ENCODE measurements at regions not wholly inside any gene's neighbourhood (a gene's known extent, or its start where the extent isn't known, plus 50 kb on each side); places are given as distances from the start of the nearest gene placed in this dataset.
A peak's percentile ranks its signal among the peaks of the same experiment; 100 is the strongest.
"Not testable (repeated sequence)": the region's sequence is repeated elsewhere in the genome, so short reads cannot be mapped to it uniquely, and the experiment has no call there.

GRCh38 chr3:22798461-22798860 is 404.7 kb upstream of the UBE2E2 start:
- no peak for TF ChIP-seq CTCF (conservative IDR thresholded peaks at IDR 0.05; ENCODE audit: low read depth, low read length)
- no peak for DNase-seq (ENCODE audit: low read depth)
- H3K4me3 ChIP-seq (ENCODE audit: low read length), result no peak overlapping the region

- DNase-seq (ENCODE audit: low read depth), result no peak
- no peak overlapping the region for H3K4me3 ChIP-seq (ENCODE audit: low read length)
- no peak for TF ChIP-seq CTCF (conservative IDR thresholded peaks at IDR 0.05; ENCODE audit: low read depth, low read length)
These were observed 383.9 kb upstream of the UBE2E2 start for GRCh38 chr3:22819209-22819608.

GRCh38 chr3:22835041-22835440 is 368.1 kb upstream of the UBE2E2 start:
- H3K4me3 ChIP-seq (ENCODE audit: low read length), result no peak overlapping the region
- TF ChIP-seq CTCF (conservative IDR thresholded peaks at IDR 0.05; ENCODE audit: low read depth, low read length), result no peak
- DNase-seq (ENCODE audit: low read depth), result peak; percentile 30

- TF ChIP-seq CTCF (conservative IDR thresholded peaks at IDR 0.05; ENCODE audit: low read depth, low read length), result no peak
- H3K4me3 ChIP-seq (ENCODE audit: low read length), result no peak overlapping the region
- no peak for DNase-seq (ENCODE audit: low read depth)
These were observed 367.0 kb upstream of the UBE2E2 start for GRCh38 chr3:22836131-22836530.

GRCh38 chr3:22843854-22844253 is 359.3 kb upstream of the UBE2E2 start:
- no peak for DNase-seq (ENCODE audit: low read depth)
- TF ChIP-seq CTCF (conservative IDR thresholded peaks at IDR 0.05; ENCODE audit: low read depth, low read length), result no peak

GRCh38 chr3:22846566-22846965 is 356.6 kb upstream of the UBE2E2 start:
- peak; percentile 41 for DNase-seq (ENCODE audit: low read depth)
- no peak overlapping the region for H3K4me3 ChIP-seq (ENCODE audit: low read length)
- TF ChIP-seq CTCF (conservative IDR thresholded peaks at IDR 0.05; ENCODE audit: low read depth, low read length), result no peak

More at GRCh38 chr3:22843854-22844253, 359.3 kb upstream of the UBE2E2 start:
- no peak overlapping the region for H3K4me3 ChIP-seq (ENCODE audit: low read length)

GRCh38 chr3:22849583-22849982 is 353.5 kb upstream of the UBE2E2 start:
- H3K4me3 ChIP-seq (ENCODE audit: low read length); DNase-seq (ENCODE audit: low read depth): not testable (repeated sequence)

GRCh38 chr3:22856811-22857210 is 346.3 kb upstream of the UBE2E2 start:
- no peak overlapping the region for H3K4me3 ChIP-seq (ENCODE audit: low read length)
- no peak for TF ChIP-seq CTCF (conservative IDR thresholded peaks at IDR 0.05; ENCODE audit: low read depth, low read length)
- DNase-seq (ENCODE audit: low read depth), result no peak
